ENCODE measurements at regions not wholly inside any gene's neighbourhood (a gene's known extent, or its start where the extent isn't known, plus 50 kb on each side); places are given as distances from the start of the nearest gene placed in this dataset.

DNA sequence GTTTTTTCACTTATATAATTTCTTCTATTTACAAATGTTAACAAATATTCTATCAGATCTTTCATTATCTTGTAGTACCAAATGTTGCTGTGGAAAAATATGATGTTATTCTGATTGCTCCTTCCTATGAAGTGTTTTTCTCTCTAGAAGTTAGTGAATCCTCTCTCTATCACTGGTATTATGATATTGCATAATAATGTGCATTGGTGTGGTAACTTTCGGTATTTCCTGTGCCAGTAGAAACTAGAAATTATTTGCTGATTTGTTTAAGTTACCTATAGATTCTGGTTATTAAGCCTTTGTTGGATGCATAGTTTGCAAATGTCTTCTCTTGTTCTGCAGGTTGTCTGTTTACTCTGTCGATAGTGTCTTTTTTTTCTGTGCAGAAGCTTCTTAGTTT lies 342.5 kb downstream of the CENPW start:
- Histone ChIP-seq H3K9me3 (ENCODE audit: insufficient read depth, low read length) (no peaks in the 10 kb centered on the region), H3K79me2 (ENCODE audit: insufficient read depth, low read length) (no peaks in the 10 kb centered on the region), H3K36me3 (ENCODE audit: low read length) (no peaks in the 10 kb centered on the region), H3K27me3 (ENCODE audit: low read length) (no peaks in the 10 kb centered on the region), H3K9ac (ENCODE audit: low read length) (no peak overlapping the region), H3K9me2 (replicated peaks; ENCODE audit: insufficient read depth, low read length) (no peaks in the 10 kb centered on the region), H3K4me3 (ENCODE audit: insufficient read depth, low read length, poor library complexity, severe bottlenecking) (no peak overlapping the region), H2AFZ (ENCODE audit: low read depth, low read length, severe bottlenecking) (no peak overlapping the region), H4K20me1 (ENCODE audit: low read depth, low read length) (no peaks in the 10 kb centered on the region), H3F3A (ENCODE audit: insufficient read depth) (no peaks in the 10 kb centered on the region), H3K4me2 (ENCODE audit: low read depth, low read length, poor library complexity, severe bottlenecking) (no peak overlapping the region), H3K27ac (ENCODE audit: low read depth, low read length) (no peak overlapping the region)
- TF ChIP-seq EZH2phosphoT487 (conservative IDR thresholded peaks at IDR 0.05; ENCODE audit: low read length) (no peak), CTCF (IDR thresholded peaks at IDR 0.05; ENCODE audit: insufficient read depth, low read length, poor library complexity, severe bottlenecking) (no peak)

GRCh38 chr6:126685182-126685581 lies 345.3 kb downstream of the CENPW start:
- Histone ChIP-seq H3K79me2 (ENCODE audit: insufficient read depth, low read length) (no peaks in the 10 kb centered on the region), H3K4me3 (ENCODE audit: insufficient read depth, low read length, poor library complexity, severe bottlenecking) (no peak overlapping the region), H3K9ac (ENCODE audit: low read length) (no peak overlapping the region), H2AFZ (ENCODE audit: low read depth, low read length, severe bottlenecking) (no peak overlapping the region), H3K27ac (ENCODE audit: low read depth, low read length) (no peak overlapping the region), H3K36me3 (ENCODE audit: low read length) (no peaks in the 10 kb centered on the region), H3K9me3 (ENCODE audit: insufficient read depth, low read length) (no peaks in the 10 kb centered on the region), H3K4me2 (ENCODE audit: low read depth, low read length, poor library complexity, severe bottlenecking) (no peak overlapping the region), H3K9me2 (replicated peaks; ENCODE audit: insufficient read depth, low read length) (no peaks in the 10 kb centered on the region), H3F3A (ENCODE audit: insufficient read depth) (no peaks in the 10 kb centered on the region), H4K20me1 (ENCODE audit: low read depth, low read length) (no peaks in the 10 kb centered on the region), H3K27me3 (ENCODE audit: low read length) (no peaks in the 10 kb centered on the region)
- TF ChIP-seq EZH2phosphoT487 (conservative IDR thresholded peaks at IDR 0.05; ENCODE audit: low read length) = no peak
- no peak for TF ChIP-seq CTCF (IDR thresholded peaks at IDR 0.05; ENCODE audit: insufficient read depth, low read length, poor library complexity, severe bottlenecking)

DNA sequence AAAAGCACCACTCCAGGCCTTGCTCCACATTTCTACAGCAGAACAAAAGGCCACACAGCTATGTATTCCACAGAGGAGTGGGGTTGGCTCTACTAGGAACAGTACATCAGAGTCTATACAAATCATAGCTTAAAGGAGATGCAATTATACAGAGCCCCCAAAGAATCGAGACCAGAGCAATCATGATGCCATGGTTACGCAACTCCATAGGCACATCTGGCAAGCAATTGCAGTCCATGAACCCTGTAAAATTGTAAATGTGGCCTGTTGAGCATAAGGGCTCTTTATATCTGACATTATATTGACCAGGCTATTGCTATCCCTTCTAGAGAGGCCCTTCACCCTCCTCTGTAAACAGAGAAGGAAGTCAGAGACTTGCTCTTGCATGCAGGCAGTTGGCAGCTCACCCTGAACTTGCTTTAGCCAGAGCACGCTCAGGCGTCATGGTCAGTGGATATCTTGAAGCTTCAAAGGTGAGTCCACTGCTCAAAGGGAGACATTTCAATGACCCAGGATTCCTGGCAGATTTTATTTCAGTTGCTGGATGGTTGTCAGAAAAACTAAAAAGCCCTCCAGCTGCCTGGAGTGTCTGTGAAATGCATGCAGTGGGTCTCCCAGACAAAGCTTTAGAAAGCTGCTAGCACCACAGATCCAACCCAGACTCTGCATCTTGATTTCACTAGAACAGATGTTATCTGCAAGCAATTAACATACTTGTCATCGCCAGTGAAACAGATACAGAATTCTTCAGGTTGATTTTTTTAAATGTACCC lies 357.2 kb downstream of the CENPW start:
- Histone ChIP-seq H3K79me2 (ENCODE audit: insufficient read depth, low read length) (no peaks in the 10 kb centered on the region), H3K9me2 (replicated peaks; ENCODE audit: insufficient read depth, low read length) (no peaks in the 10 kb centered on the region), H2AFZ (ENCODE audit: low read depth, low read length, severe bottlenecking) (no peak overlapping the region), H3K27me3 (ENCODE audit: low read length) (no peaks in the 10 kb centered on the region), H3K9ac (ENCODE audit: low read length) (no peak overlapping the region), H3F3A (ENCODE audit: insufficient read depth) (no peaks in the 10 kb centered on the region), H3K9me3 (ENCODE audit: insufficient read depth, low read length) (no peaks in the 10 kb centered on the region), H3K36me3 (ENCODE audit: low read length) (no peaks in the 10 kb centered on the region), H4K20me1 (ENCODE audit: low read depth, low read length) (no peaks in the 10 kb centered on the region), H3K27ac (ENCODE audit: low read depth, low read length) (no peak overlapping the region), H3K4me2 (ENCODE audit: low read depth, low read length, poor library complexity, severe bottlenecking) (no peak overlapping the region), H3K4me3 (ENCODE audit: insufficient read depth, low read length, poor library complexity, severe bottlenecking) (no peak overlapping the region)
- no peak for TF ChIP-seq CTCF (IDR thresholded peaks at IDR 0.05; ENCODE audit: insufficient read depth, low read length, poor library complexity, severe bottlenecking)
- no peak for TF ChIP-seq EZH2phosphoT487 (conservative IDR thresholded peaks at IDR 0.05; ENCODE audit: low read length)
